Lung (tissue), 11 donors: ENCODE measurements at regions not wholly inside any gene's neighbourhood (a gene's known extent, or its start where the extent isn't known, plus 50 kb on each side); places are given as distances from the start of the nearest gene placed in this dataset.

Source experiments
- ATAC-seq: fragments of 200-7000 bp; cut with Tn5 transposase; one replicate; pipeline ENCODE4 v1.9.1; 2020; ENCODE audit warnings: moderate number of reproducible peaks; ENCODE audit not compliant: insufficient read depth, low FRiP score
- DNase-seq, 3 donors: peaks; one replicate each; pipeline ENCODE4 v3.0.0-alpha.2; 2013 to 2017
- H3K27ac ChIP-seq, 2 donors: one replicate each; pipeline ENCODE4 v1.5.1; 2013; ENCODE audit warnings: mild to moderate bottlenecking in 2 of 2, moderate library complexity in 2 of 2, control low read depth in 1 of 2, inconsistent platforms in 1 of 2, low read depth in 1 of 2, low read length in 1 of 2
- H3K27me3 ChIP-seq, 3 donors: one replicate each; pipeline ENCODE4 v1.5.1; 2013; ENCODE audit warnings: low read length in 2 of 3; ENCODE audit not compliant: control insufficient read depth in 3 of 3, insufficient read depth in 3 of 3
- H3K36me3 ChIP-seq, 4 donors: one replicate each; pipeline ENCODE4 v1.5.1; 2013; ENCODE audit warnings: low read length in 4 of 4, mild to moderate bottlenecking in 1 of 4, moderate library complexity in 1 of 4; ENCODE audit not compliant: control insufficient read depth in 4 of 4, insufficient read depth in 4 of 4
- H3K4me1 ChIP-seq, 5 donors: one replicate each; pipeline ENCODE4 v1.5.1; 2013; ENCODE audit warnings: low read length in 5 of 5, mild to moderate bottlenecking in 2 of 5, moderate library complexity in 1 of 5; ENCODE audit not compliant: control insufficient read depth in 5 of 5, insufficient read depth in 5 of 5
- H3K4me3 ChIP-seq: one replicate; pipeline ENCODE4 v1.5.1; 2013; ENCODE audit warnings: mild to moderate bottlenecking, control low read depth, moderate library complexity
- H3K9ac ChIP-seq, 2 donors: one replicate each; pipeline ENCODE4 v1.5.1; 2013; ENCODE audit warnings: low read length in 2 of 2, control low read depth in 1 of 2; ENCODE audit not compliant: insufficient read depth in 1 of 2
- H3K9me3 ChIP-seq, 4 donors: one replicate each; pipeline ENCODE4 v1.5.1; 2013; ENCODE audit warnings: low read length in 3 of 4, mild to moderate bottlenecking in 1 of 4, moderate library complexity in 1 of 4; ENCODE audit not compliant: control insufficient read depth in 4 of 4, insufficient read depth in 3 of 4
- WGBS, 2 donors: extraction: QIAGEN DNeasy Blood & Tissue Kit; methylation state at CpG; one replicate each; pipeline ENCODE4 v1.1.7; 2013; 5-methylcytosine and 5-hydroxymethylcytosine counted together
- TF ChIP-seq, protein P1 (sequence below): IDR thresholded peaks from 2 replicates; pipeline ENCODE4 v1.5.1; 2012; ENCODE audit warnings: mild to moderate bottlenecking; ENCODE audit errors: control extremely low read depth, extremely low read depth
- donor health status: control.
- donor health status: control.
- donor health status: Bipolar disorder and iron deficiency.
- donor health status: healthy.
- donor health status: DM: yes; HTN: yes; CAD: no.

DNA sequence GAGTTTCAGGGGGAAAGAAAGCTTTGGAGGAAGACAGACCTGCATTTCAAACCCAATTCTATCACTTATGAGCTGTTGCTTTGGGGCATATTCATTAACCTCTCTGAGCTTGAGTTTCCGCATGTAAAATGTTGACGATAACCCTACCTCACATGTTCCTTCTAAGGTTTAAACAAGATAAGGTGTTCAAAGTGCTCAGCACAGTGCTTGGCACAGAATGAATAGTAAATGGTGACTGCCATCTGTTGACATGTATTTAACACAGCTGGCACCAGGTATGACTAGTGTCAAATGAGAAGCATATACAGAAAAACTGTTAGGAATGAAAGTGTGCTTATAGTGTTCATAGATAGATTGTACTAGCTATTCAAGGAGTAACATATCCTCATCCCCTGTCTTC, 155.5 kb downstream of the PTGER3 start:
- ATAC-seq (no peak), DNase-seq (no peak)
- Histone ChIP-seq H3K4me1 (peaks cover 0 to 12% (median 0%) of the 10 kb centered on the region in 5 donors), H3K27ac (no peak overlapping the region), H3K4me3 (no peak overlapping the region), H3K27me3 (peaks cover 0 to 2% (median 0%) of the 10 kb centered on the region in 3 donors), H3K9me3 (no peaks in the 10 kb centered on the region), H3K9ac (no peak overlapping the region), H3K36me3 (no peaks in the 10 kb centered on the region)
- TF ChIP-seq, protein P1, sequence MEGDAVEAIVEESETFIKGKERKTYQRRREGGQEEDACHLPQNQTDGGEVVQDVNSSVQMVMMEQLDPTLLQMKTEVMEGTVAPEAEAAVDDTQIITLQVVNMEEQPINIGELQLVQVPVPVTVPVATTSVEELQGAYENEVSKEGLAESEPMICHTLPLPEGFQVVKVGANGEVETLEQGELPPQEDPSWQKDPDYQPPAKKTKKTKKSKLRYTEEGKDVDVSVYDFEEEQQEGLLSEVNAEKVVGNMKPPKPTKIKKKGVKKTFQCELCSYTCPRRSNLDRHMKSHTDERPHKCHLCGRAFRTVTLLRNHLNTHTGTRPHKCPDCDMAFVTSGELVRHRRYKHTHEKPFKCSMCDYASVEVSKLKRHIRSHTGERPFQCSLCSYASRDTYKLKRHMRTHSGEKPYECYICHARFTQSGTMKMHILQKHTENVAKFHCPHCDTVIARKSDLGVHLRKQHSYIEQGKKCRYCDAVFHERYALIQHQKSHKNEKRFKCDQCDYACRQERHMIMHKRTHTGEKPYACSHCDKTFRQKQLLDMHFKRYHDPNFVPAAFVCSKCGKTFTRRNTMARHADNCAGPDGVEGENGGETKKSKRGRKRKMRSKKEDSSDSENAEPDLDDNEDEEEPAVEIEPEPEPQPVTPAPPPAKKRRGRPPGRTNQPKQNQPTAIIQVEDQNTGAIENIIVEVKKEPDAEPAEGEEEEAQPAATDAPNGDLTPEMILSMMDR = no peak
- WGBS, 2 donors = 75 to 92% methylated on average over 2 of the region's 2 CpGs

DNA sequence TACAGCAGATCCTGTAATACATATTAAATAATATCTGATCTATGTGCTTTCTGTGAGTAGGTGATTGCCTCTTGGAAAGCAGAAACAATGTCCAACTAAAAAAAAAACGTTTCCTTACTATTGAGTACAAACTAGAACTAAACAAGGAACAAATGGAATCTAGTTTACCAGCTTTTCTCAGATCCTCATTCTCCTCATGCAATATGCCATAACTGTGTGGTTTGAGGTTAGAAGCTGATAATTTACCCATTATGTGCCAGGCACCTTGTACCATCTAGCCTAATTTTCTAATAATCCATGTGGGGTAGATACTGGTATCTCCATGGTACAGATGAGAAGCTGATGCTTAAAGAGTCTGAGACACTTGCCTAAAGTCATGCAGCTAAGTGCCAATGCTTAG, 154.7 kb downstream of the PTGER3 start:
- Histone ChIP-seq H3K27ac (no peak overlapping the region), H3K4me3 (no peak overlapping the region), H3K4me1 (peaks cover 0 to 11% (median 0%) of the 10 kb centered on the region in 5 donors), H3K9ac (no peak overlapping the region), H3K36me3 (no peaks in the 10 kb centered on the region), H3K9me3 (no peaks in the 10 kb centered on the region), H3K27me3 (peaks cover 0 to 2% (median 0%) of the 10 kb centered on the region in 3 donors)
- 0 to 14% methylated on average over 1 of the region's 1 CpG for WGBS, 2 donors
- no peak for ATAC-seq
- TF ChIP-seq, protein P1 = no peak
- DNase-seq = no peak

DNA sequence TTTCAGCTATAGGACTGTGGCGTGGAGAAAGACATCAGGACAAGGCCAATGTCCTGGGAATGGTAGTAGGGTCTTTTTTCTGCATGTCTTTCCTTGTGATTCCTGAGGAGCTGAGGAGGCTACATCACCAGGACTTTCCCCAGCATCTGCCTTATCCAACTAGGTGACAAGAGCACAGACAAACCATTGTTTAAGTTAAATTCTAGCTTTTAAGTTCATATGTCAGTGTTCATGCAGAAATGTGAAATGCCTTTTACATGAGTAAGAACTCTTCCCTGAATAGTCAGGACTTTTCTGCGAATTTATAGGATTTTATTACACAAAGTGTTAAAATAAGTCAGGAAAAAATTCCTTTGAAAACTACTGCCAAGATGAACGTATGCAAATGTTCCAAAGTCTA, 154.2 kb downstream of the PTGER3 start:
- no peaks in the 10 kb centered on the region for H3K36me3 ChIP-seq
- H3K9ac ChIP-seq = no peak overlapping the region
- no peaks in the 10 kb centered on the region for H3K9me3 ChIP-seq
- H3K4me3 ChIP-seq = no peak overlapping the region
- ATAC-seq (no peak), DNase-seq (no peak)
- no peak overlapping the region for H3K27ac ChIP-seq
- TF ChIP-seq, protein P1 = no peak
- peaks cover 0 to 2% (median 0%) of the 10 kb centered on the region in 3 donors for H3K27me3 ChIP-seq
- H3K4me1 ChIP-seq = peaks cover 0 to 9% (median 0%) of the 10 kb centered on the region in 5 donors
- WGBS, 2 donors = 69 to 80% methylated on average over 3 of the region's 3 CpGs

DNA sequence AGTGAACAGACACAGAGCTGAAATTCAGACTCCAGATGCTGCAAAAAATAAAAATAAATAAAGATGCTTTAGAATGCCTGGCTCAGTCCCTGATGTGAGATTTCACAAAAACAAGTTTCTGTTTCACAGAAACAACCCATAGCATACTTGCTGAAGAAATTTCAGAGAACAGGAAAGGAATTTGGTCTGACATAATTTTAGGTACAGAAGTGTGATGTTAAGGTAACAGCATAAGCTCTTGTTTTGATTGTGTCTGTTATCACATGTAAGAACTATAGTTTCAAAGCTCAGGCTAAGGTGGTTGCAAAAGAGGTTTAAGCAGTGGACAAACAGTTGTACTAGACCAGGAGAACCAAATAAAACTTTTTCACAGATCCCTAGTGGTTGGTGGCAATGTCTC, 152.1 kb downstream of the PTGER3 start:
- Histone ChIP-seq H3K9ac (no peak overlapping the region), H3K27me3 (peaks cover 0 to 2% (median 0%) of the 10 kb centered on the region in 3 donors), H3K4me3 (no peak overlapping the region), H3K4me1 (peaks cover 0 to 9% (median 0%) of the 10 kb centered on the region in 5 donors), H3K27ac (no peak overlapping the region), H3K36me3 (no peaks in the 10 kb centered on the region), H3K9me3 (no peaks in the 10 kb centered on the region)
- DNase-seq (no peak), ATAC-seq (no peak)
- TF ChIP-seq, protein P1 = no peak
